ENCODE measurements at regions not wholly inside any gene's neighbourhood (a gene's known extent, or its start where the extent isn't known, plus 50 kb on each side); places are given as distances from the start of the nearest gene placed in this dataset.

DNA sequence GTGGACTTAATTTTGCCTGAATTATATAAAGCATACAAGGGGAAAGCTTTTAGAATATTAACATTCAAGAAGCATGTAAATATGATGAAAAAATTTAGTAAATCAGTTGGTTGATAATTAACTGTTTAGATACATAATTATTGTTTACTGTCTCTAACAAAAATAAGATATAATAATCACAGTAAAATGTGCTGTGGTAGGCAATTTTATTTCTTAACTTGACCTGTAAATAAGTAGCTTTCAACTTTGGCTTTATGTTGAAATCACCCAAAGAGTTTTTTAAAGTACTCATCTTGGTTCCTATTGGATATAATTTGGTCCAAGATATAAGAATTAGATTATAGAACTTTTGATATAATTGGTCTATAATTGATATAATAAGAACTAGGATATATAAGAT is 1374.5 kb downstream of the NSUN3 start:
- TF ChIP-seq ZNF274 (IDR thresholded peaks at IDR 0.05; ENCODE audit: borderline replicate concordance, extremely low read depth, low read length): no peak
- TF ChIP-seq TCF12 (IDR thresholded peaks at IDR 0.05; ENCODE audit: low read depth, low read length): no peak
- no peak for TF ChIP-seq POLR2A (IDR thresholded peaks at IDR 0.05; ENCODE audit: control extremely low read depth in 1 of 2, low read depth in 2 of 2, low read length in 2 of 2)
- TF ChIP-seq CBX8 (IDR thresholded peaks at IDR 0.05; ENCODE audit: borderline replicate concordance, low read depth, low read length): no peak
- no peak for TF ChIP-seq POLR2AphosphoS5 (IDR thresholded peaks at IDR 0.05; ENCODE audit: low read depth, low read length)
- TF ChIP-seq RXRA (IDR thresholded peaks at IDR 0.05; ENCODE audit: insufficient read depth, low read depth, low read length): no peak
- TF ChIP-seq RFX5 (IDR thresholded peaks at IDR 0.05; ENCODE audit: borderline replicate concordance, low read depth, low read length): no peak
- TF ChIP-seq, protein P1, sequence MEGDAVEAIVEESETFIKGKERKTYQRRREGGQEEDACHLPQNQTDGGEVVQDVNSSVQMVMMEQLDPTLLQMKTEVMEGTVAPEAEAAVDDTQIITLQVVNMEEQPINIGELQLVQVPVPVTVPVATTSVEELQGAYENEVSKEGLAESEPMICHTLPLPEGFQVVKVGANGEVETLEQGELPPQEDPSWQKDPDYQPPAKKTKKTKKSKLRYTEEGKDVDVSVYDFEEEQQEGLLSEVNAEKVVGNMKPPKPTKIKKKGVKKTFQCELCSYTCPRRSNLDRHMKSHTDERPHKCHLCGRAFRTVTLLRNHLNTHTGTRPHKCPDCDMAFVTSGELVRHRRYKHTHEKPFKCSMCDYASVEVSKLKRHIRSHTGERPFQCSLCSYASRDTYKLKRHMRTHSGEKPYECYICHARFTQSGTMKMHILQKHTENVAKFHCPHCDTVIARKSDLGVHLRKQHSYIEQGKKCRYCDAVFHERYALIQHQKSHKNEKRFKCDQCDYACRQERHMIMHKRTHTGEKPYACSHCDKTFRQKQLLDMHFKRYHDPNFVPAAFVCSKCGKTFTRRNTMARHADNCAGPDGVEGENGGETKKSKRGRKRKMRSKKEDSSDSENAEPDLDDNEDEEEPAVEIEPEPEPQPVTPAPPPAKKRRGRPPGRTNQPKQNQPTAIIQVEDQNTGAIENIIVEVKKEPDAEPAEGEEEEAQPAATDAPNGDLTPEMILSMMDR (IDR thresholded peaks at IDR 0.05; ENCODE audit: control extremely low read depth in 1 of 3, insufficient read depth in 1 of 3, low read depth in 1 of 3, low read length in 3 of 3): no peak
- TF ChIP-seq, protein P2, sequence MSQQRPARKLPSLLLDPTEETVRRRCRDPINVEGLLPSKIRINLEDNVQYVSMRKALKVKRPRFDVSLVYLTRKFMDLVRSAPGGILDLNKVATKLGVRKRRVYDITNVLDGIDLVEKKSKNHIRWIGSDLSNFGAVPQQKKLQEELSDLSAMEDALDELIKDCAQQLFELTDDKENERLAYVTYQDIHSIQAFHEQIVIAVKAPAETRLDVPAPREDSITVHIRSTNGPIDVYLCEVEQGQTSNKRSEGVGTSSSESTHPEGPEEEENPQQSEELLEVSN (IDR thresholded peaks at IDR 0.05): no peak
- no peak for TF ChIP-seq SP4 (IDR thresholded peaks at IDR 0.05; ENCODE audit: low read length)

Measured in H1 (cell line).